ENCODE measurements at regions not wholly inside any gene's neighbourhood (a gene's known extent, or its start where the extent isn't known, plus 50 kb on each side); places are given as distances from the start of the nearest gene placed in this dataset.

DNA sequence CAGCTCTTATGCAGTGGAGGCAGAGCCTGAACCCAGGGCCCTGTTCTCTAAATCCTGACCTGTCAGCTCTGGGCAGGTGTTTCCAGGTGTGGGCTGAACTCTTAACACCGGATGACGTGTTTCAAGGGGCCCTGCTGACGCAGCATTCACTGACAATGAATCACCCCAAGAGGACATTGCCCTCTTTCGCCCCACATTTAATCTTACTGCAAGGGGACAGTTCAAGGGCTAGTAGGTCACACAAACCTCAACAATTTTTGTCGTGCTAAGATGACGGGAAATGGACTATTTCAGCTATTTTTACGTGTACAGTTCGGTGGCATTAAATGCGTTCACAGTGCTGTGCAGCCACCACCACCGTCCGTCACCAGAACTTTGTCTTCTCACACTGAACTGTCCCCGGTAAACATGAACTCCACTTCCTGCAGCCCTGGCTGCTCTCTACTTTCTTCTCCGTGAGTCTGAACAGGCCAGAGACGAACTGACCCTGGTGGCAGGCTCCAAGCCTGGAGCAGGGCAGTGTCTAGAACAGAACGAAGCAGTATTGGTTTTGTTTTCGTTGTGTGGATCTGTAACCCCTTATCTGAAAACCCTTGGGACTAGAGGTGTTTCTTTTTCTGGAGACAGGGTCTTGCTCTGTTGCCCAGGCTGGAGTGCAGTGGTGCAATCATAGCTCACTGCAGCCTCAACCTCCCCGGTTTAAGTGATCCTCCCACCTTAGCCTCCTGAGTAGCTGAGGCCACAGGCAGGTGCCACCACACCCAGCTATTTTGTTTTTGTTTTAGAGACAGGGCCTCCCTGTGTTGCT is 88.4 kb upstream of the CIBAR2 start:
- Histone ChIP-seq H3K9me3 (ENCODE audit: low read length) (no peaks in the 10 kb centered on the region), H3K4me3 (ENCODE audit: low read length) (no peak overlapping the region), H2AFZ (ENCODE audit: low read depth, low read length) (no peak overlapping the region), H3K4me2 (ENCODE audit: low read length) (no peak overlapping the region), H3K27me3 (ENCODE audit: insufficient read depth, low read depth, low read length) (no peaks in the 10 kb centered on the region), H4K20me1 (ENCODE audit: insufficient read depth) (no peaks in the 10 kb centered on the region), H3K79me2 (replicated peaks; ENCODE audit: insufficient read depth, low read length) (no peaks in the 10 kb centered on the region), H3K36me3 (ENCODE audit: insufficient read depth, low read length) (no peaks in the 10 kb centered on the region), H3F3A (ENCODE audit: insufficient read depth, low read length, poor library complexity, severe bottlenecking) (no peaks in the 10 kb centered on the region), H3K27ac (ENCODE audit: low read length) (no peak overlapping the region), H3K9ac (ENCODE audit: low read length) (no peak overlapping the region), H3K9me2 (ENCODE audit: insufficient read depth, low read length) (no peaks in the 10 kb centered on the region)
- TF ChIP-seq POLR2AphosphoS5 (IDR thresholded peaks at IDR 0.05): no peak
- no peak for TF ChIP-seq EZH2 (IDR thresholded peaks at IDR 0.05; ENCODE audit: borderline replicate concordance, insufficient read depth, low read length, poor library complexity, severe bottlenecking)
- TF ChIP-seq, protein P1, sequence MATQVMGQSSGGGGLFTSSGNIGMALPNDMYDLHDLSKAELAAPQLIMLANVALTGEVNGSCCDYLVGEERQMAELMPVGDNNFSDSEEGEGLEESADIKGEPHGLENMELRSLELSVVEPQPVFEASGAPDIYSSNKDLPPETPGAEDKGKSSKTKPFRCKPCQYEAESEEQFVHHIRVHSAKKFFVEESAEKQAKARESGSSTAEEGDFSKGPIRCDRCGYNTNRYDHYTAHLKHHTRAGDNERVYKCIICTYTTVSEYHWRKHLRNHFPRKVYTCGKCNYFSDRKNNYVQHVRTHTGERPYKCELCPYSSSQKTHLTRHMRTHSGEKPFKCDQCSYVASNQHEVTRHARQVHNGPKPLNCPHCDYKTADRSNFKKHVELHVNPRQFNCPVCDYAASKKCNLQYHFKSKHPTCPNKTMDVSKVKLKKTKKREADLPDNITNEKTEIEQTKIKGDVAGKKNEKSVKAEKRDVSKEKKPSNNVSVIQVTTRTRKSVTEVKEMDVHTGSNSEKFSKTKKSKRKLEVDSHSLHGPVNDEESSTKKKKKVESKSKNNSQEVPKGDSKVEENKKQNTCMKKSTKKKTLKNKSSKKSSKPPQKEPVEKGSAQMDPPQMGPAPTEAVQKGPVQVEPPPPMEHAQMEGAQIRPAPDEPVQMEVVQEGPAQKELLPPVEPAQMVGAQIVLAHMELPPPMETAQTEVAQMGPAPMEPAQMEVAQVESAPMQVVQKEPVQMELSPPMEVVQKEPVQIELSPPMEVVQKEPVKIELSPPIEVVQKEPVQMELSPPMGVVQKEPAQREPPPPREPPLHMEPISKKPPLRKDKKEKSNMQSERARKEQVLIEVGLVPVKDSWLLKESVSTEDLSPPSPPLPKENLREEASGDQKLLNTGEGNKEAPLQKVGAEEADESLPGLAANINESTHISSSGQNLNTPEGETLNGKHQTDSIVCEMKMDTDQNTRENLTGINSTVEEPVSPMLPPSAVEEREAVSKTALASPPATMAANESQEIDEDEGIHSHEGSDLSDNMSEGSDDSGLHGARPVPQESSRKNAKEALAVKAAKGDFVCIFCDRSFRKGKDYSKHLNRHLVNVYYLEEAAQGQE (IDR thresholded peaks at IDR 0.05; ENCODE audit: borderline replicate concordance): no peak
- TF ChIP-seq RAD21 (conservative IDR thresholded peaks at IDR 0.05): no peak
- TF ChIP-seq, protein P2, sequence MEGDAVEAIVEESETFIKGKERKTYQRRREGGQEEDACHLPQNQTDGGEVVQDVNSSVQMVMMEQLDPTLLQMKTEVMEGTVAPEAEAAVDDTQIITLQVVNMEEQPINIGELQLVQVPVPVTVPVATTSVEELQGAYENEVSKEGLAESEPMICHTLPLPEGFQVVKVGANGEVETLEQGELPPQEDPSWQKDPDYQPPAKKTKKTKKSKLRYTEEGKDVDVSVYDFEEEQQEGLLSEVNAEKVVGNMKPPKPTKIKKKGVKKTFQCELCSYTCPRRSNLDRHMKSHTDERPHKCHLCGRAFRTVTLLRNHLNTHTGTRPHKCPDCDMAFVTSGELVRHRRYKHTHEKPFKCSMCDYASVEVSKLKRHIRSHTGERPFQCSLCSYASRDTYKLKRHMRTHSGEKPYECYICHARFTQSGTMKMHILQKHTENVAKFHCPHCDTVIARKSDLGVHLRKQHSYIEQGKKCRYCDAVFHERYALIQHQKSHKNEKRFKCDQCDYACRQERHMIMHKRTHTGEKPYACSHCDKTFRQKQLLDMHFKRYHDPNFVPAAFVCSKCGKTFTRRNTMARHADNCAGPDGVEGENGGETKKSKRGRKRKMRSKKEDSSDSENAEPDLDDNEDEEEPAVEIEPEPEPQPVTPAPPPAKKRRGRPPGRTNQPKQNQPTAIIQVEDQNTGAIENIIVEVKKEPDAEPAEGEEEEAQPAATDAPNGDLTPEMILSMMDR (IDR thresholded peaks at IDR 0.05; ENCODE audit: poor library complexity, severe bottlenecking): no peak
- TF ChIP-seq SMC3 (conservative IDR thresholded peaks at IDR 0.05; ENCODE audit: poor library complexity): no peak
- no peak for TF ChIP-seq EP300 (conservative IDR thresholded peaks at IDR 0.05; ENCODE audit: poor library complexity, severe bottlenecking)
- no peak for TF ChIP-seq TAF1 (IDR thresholded peaks at IDR 0.05; ENCODE audit: low read depth)
- TF ChIP-seq MXI1 (conservative IDR thresholded peaks at IDR 0.05; ENCODE audit: poor library complexity, severe bottlenecking): no peak

DNA sequence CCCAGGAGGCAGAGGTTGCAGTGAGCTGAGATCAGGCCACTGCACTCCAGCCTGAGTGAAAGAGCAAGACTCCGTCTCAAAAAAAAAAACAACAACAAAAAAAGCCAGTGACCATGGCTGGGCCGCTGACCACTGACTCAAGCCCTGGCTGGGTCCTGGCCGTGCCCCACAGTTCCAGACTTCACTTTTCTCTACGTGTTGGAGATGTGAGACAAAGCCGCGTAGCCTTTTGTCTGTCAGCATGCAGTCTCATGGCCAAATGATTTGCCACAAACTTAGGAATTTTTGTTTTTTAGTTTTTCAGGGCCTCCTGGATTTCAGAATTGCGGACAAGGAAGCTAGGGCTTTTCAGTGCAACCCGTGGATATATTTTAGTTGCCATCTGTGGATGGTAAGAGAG is 89.3 kb upstream of the CIBAR2 start:
- no peak overlapping the region for H3K4me3 ChIP-seq (ENCODE audit: low read length)
- no peak overlapping the region for H3K9ac ChIP-seq (ENCODE audit: low read length)
- no peaks in the 10 kb centered on the region for H3K9me3 ChIP-seq (ENCODE audit: low read length)
- no peaks in the 10 kb centered on the region for H3K36me3 ChIP-seq (ENCODE audit: insufficient read depth, low read length)
- H3K27me3 ChIP-seq (ENCODE audit: insufficient read depth, low read depth, low read length): no peaks in the 10 kb centered on the region
- H4K20me1 ChIP-seq (ENCODE audit: insufficient read depth): no peaks in the 10 kb centered on the region
- no peaks in the 10 kb centered on the region for H3K79me2 ChIP-seq (replicated peaks; ENCODE audit: insufficient read depth, low read length)
- H3K27ac ChIP-seq (ENCODE audit: low read length): no peak overlapping the region
- no peak overlapping the region for H3K4me2 ChIP-seq (ENCODE audit: low read length)
- H3F3A ChIP-seq (ENCODE audit: insufficient read depth, low read length, poor library complexity, severe bottlenecking): no peaks in the 10 kb centered on the region
- no peak overlapping the region for H2AFZ ChIP-seq (ENCODE audit: low read depth, low read length)
- no peak for TF ChIP-seq EZH2 (IDR thresholded peaks at IDR 0.05; ENCODE audit: borderline replicate concordance, insufficient read depth, low read length, poor library complexity, severe bottlenecking)
- TF ChIP-seq, protein P2 (IDR thresholded peaks at IDR 0.05; ENCODE audit: poor library complexity, severe bottlenecking): no peak
- TF ChIP-seq SMC3 (conservative IDR thresholded peaks at IDR 0.05; ENCODE audit: poor library complexity): no peak
- TF ChIP-seq MXI1 (conservative IDR thresholded peaks at IDR 0.05; ENCODE audit: poor library complexity, severe bottlenecking): no peak
- no peak for TF ChIP-seq EP300 (conservative IDR thresholded peaks at IDR 0.05; ENCODE audit: poor library complexity, severe bottlenecking)
- no peak for TF ChIP-seq RAD21 (conservative IDR thresholded peaks at IDR 0.05)
- TF ChIP-seq, protein P1 (IDR thresholded peaks at IDR 0.05; ENCODE audit: borderline replicate concordance): no peak
- TF ChIP-seq TAF1 (IDR thresholded peaks at IDR 0.05; ENCODE audit: low read depth): no peak
- TF ChIP-seq POLR2AphosphoS5 (IDR thresholded peaks at IDR 0.05): no peak
- no peaks in the 10 kb centered on the region for H3K9me2 ChIP-seq (ENCODE audit: insufficient read depth, low read length)
